ENCODE measurements at regions not wholly inside any gene's neighbourhood (a gene's known extent, or its start where the extent isn't known, plus 50 kb on each side); places are given as distances from the start of the nearest gene placed in this dataset.

- no peaks in the 10 kb centered on the region for H3K27me3 ChIP-seq (ENCODE audit: insufficient read depth, low read length)
- no peaks in the 10 kb centered on the region for H3K79me2 ChIP-seq (ENCODE audit: insufficient read depth, low read length)
- no CpG with 5 or more reads among the region's 5 CpGs for WGBS (ENCODE audit: extremely low coverage, insufficient read length, low lambda C conversion rate)
- no peak overlapping the region for H2BK5ac ChIP-seq (ENCODE audit: insufficient read length, low read length)
- no peak overlapping the region for H3K56ac ChIP-seq (ENCODE audit: insufficient read length, low read depth, low read length)
- H2BK120ac ChIP-seq (ENCODE audit: low read depth, low read length, poor library complexity, severe bottlenecking): no peak overlapping the region
- no peak overlapping the region for H4K8ac ChIP-seq (replicated peaks; ENCODE audit: insufficient read length, low read depth, low read length)
- no peak overlapping the region for H3T11ph ChIP-seq (ENCODE audit: low read length)
- H3K23ac ChIP-seq (ENCODE audit: insufficient read length, low read depth, low read length): no peak overlapping the region
- H3K23me2 ChIP-seq (ENCODE audit: insufficient read length, low read depth, low read length, poor library complexity, severe bottlenecking): no peaks in the 10 kb centered on the region
- H3K4me3 Mint-ChIP-seq: no peak overlapping the region
- no peaks in the 10 kb centered on the region for H4K20me1 ChIP-seq (ENCODE audit: control insufficient read depth, insufficient read depth, insufficient read length)
- no peaks in the 10 kb centered on the region for H3K9me3 ChIP-seq (ENCODE audit: control insufficient read depth, low read depth, low read length)
- H2AFZ ChIP-seq (ENCODE audit: low read length): no peak overlapping the region
- peaks cover 5% of the 10 kb centered on the region for H3K27me3 Mint-ChIP-seq (ENCODE audit: low read depth)
- H3K27ac ChIP-seq (ENCODE audit: insufficient read length, low read depth, low read length): no peak overlapping the region
- no peak overlapping the region for H2AK5ac ChIP-seq (ENCODE audit: insufficient read length, low read length)
- H3K79me1 ChIP-seq (ENCODE audit: insufficient read depth, low read depth, low read length, poor library complexity, severe bottlenecking): no peaks in the 10 kb centered on the region
- H3K14ac ChIP-seq (ENCODE audit: insufficient read depth, low read length): no peak overlapping the region
- H3K27ac Mint-ChIP-seq: no peak overlapping the region; a peak in 1 of 7 replicates
- no peak overlapping the region for H4K5ac ChIP-seq (ENCODE audit: insufficient read length, low read depth, low read length)
- no peak overlapping the region for H3K9ac ChIP-seq (ENCODE audit: extremely low read depth, insufficient read length, low read length)
- DNase-seq: no peak
- peaks cover 3% of the 10 kb centered on the region; the same call in 1 of the 2 replicates for H3K4me1 ChIP-seq (ENCODE audit: insufficient read depth, low read length)
- no peak overlapping the region for H2BK12ac ChIP-seq (ENCODE audit: insufficient read length, low read depth, low read length)
- H3K36me3 Mint-ChIP-seq (ENCODE audit: insufficient read depth in 1 of 3, low read depth in 3 of 3): no peaks in the 10 kb centered on the region; a peak in 1 of 7 replicates
- H3K9me3 Mint-ChIP-seq: no peaks in the 10 kb centered on the region
- H2BK20ac ChIP-seq (ENCODE audit: low read depth, low read length, poor library complexity, severe bottlenecking): no peak overlapping the region
- H2BK15ac ChIP-seq (ENCODE audit: low read depth, low read length): no peak overlapping the region
- no peak overlapping the region for H3K4ac ChIP-seq (ENCODE audit: low read depth, low read length)
- no peak overlapping the region for H4K91ac ChIP-seq (ENCODE audit: insufficient read length, low read depth, low read length)
- TF ChIP-seq CTCF (conservative IDR thresholded peaks at IDR 0.05): no peak
- no peak overlapping the region for H3K18ac ChIP-seq (ENCODE audit: insufficient read length, low read depth, low read length)
- H3K4me2 ChIP-seq (ENCODE audit: insufficient read depth, insufficient read length, low read length): no peak overlapping the region
- H3K4me1 Mint-ChIP-seq: peaks cover 6 to 7% of the 10 kb centered on the region in 2 experiments
These were observed 253.7 kb upstream of the TLE3 start for GRCh38 chr15:70351391-70351790.
